GM21737 (cell line): ENCODE measurements at regions not wholly inside any gene's neighbourhood (a gene's known extent, or its start where the extent isn't known, plus 50 kb on each side); places are given as distances from the start of the nearest gene placed in this dataset.

Experiments
- ATAC-seq: cut with Tn5 transposase; IDR thresholded peaks from one replicate; pipeline ENCODE4 v1.9.1; 2021; ENCODE audit warnings: mild to moderate bottlenecking, moderate library complexity; ENCODE audit not compliant: unreplicated experiment

GRCh38 chr2:120599656-120600055, 136.0 kb upstream of the GLI2 start:
- no peak for ATAC-seq

GRCh38 chr2:120600335-120600734, 135.3 kb upstream of the GLI2 start:
- no peak for ATAC-seq

GRCh38 chr2:120600786-120601185, 134.9 kb upstream of the GLI2 start:
- no peak for ATAC-seq

GRCh38 chr2:120601566-120601965, 134.1 kb upstream of the GLI2 start:
- no peak for ATAC-seq

GRCh38 chr2:120602251-120602650, 133.4 kb upstream of the GLI2 start:
- no peak for ATAC-seq

- no peak for ATAC-seq
These were observed 130.9 kb upstream of the GLI2 start for GRCh38 chr2:120604767-120605166.

GRCh38 chr2:120605231-120605935, 130.3 kb upstream of the GLI2 start:
- no peak for ATAC-seq

- ATAC-seq: no peak
These were observed 129.4 kb upstream of the GLI2 start for GRCh38 chr2:120606280-120606679.

GRCh38 chr2:120606931-120607330, 128.7 kb upstream of the GLI2 start:
- no peak for ATAC-seq

GRCh38 chr2:120607506-120607905, 128.2 kb upstream of the GLI2 start:
- ATAC-seq: no peak

- no peak for ATAC-seq
These were observed 127.7 kb upstream of the GLI2 start for GRCh38 chr2:120607996-120608395.

GRCh38 chr2:120609826-120610395, 125.8 kb upstream of the GLI2 start:
- ATAC-seq: no peak

GRCh38 chr2:120611016-120611415, 124.7 kb upstream of the GLI2 start:
- ATAC-seq: no peak

GRCh38 chr2:120611961-120612360, 123.7 kb upstream of the GLI2 start:
- ATAC-seq: no peak

GRCh38 chr2:120612471-120612870, 123.2 kb upstream of the GLI2 start:
- no peak for ATAC-seq

- no peak for ATAC-seq
These were observed 122.7 kb upstream of the GLI2 start for GRCh38 chr2:120612931-120613330.

GRCh38 chr2:120613742-120614571, 121.7 kb upstream of the GLI2 start:
- ATAC-seq: no peak

- ATAC-seq: no peak
These were observed 120.8 kb upstream of the GLI2 start for GRCh38 chr2:120614901-120615300.

GRCh38 chr2:120616261-120616660, 119.4 kb upstream of the GLI2 start:
- no peak for ATAC-seq

- ATAC-seq: no peak
These were observed 118.6 kb upstream of the GLI2 start for GRCh38 chr2:120617055-120617454.

GRCh38 chr2:120618830-120619229, 116.8 kb upstream of the GLI2 start:
- no peak for ATAC-seq

- no peak for ATAC-seq
These were observed 116.1 kb upstream of the GLI2 start for GRCh38 chr2:120619579-120619978.
